ENCODE measurements at regions not wholly inside any gene's neighbourhood (a gene's known extent, or its start where the extent isn't known, plus 50 kb on each side); places are given as distances from the start of the nearest gene placed in this dataset.

- TF ChIP-seq POLR2A (IDR thresholded peaks at IDR 0.05) (no peak), CTCF (IDR thresholded peaks at IDR 0.05) (no peak)
Observed at GRCh38 chr20:11092151-11092550, 418.4 kb upstream of the JAG1 start.

Measured in Peyer's patch (tissue), 4 donors.